ENCODE measurements at regions not wholly inside any gene's neighbourhood (a gene's known extent, or its start where the extent isn't known, plus 50 kb on each side); places are given as distances from the start of the nearest gene placed in this dataset.
"Not testable (repeated sequence)": the region's sequence is repeated elsewhere in the genome, so short reads cannot be mapped to it uniquely, and the experiment has no call there.

DNA sequence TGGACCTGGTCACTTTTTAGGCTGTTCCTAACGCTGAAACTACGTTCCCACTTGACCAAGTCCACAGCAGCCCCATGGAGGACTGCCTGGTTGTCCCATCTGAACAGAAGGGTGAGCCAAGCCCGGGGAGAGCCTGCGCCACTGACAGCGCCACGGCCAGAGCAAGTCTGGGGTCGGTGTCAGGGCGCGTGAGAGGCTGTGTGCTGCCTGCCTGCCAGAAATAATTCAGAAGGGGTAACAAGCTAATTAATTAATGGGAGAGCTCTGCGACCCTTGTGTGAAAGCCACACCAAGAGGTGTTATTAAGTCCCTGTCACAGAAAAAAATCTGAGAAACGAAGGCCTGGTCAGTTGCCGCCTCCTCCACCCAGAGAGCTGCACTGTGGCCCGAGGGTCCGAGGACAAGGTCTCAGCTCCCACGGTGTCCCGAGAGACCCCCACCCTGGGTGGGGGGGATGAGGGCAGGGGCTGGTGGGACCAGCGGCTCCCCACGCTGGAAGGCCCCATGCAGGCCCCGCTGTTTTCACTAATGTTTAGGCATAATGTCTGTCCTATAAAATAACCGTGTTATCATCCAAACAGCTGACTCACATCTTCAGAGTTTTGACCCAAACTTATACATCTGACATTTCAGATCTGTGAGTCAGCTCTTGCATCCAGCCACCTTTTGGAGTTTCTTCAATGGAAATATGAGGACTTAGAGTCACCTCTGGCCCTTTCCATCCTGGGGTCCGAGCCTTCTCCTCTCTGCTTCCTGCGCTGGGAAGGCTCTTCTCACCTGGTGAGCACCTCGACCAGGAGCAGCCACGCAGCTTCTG is 58.5 kb downstream of the DLL1 start:
- no peak for DNase-seq

DNA sequence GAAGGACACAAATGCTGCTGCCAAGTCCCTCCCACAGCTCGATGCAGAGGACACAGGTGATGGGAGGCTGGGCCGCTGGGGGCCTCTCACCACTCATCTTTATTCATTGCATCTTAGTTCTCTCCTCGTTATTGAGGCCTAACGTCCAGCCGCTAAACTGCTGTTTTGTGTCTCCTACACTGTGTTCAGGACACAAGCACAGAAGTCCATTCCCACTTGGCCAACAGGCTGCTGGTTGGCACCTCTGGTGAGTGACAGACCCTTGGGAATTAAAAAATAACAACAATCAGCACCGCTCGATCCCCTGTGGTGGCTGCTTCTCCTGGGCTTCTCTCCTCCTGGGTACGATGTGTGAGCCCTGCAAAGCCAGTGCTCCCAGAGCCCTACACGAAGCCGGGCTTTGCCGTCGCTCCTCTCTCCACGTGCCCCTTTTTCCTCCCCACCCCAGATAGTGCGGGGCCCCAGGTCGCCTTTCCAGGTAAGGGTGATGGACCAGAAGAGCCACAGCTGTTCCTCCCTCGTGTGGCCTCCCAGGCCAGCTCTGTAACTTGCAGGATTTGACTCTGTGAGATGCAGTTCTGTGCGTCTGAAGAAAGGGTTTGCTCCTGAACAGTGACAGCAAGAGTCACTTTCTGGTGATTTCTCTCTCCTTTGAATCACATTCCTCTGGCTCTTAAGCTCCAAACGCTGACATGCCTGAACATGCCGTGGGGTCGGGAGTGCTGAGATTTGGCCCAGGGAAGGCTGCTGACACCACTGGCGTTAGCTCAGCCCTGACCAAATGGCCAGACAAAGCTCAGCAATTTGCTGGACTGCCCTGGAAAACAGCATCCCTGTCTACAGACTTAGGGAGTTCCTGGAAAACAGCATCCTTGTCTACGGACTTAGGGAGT is 59.3 kb downstream of the DLL1 start:
- no peak for DNase-seq

DNA sequence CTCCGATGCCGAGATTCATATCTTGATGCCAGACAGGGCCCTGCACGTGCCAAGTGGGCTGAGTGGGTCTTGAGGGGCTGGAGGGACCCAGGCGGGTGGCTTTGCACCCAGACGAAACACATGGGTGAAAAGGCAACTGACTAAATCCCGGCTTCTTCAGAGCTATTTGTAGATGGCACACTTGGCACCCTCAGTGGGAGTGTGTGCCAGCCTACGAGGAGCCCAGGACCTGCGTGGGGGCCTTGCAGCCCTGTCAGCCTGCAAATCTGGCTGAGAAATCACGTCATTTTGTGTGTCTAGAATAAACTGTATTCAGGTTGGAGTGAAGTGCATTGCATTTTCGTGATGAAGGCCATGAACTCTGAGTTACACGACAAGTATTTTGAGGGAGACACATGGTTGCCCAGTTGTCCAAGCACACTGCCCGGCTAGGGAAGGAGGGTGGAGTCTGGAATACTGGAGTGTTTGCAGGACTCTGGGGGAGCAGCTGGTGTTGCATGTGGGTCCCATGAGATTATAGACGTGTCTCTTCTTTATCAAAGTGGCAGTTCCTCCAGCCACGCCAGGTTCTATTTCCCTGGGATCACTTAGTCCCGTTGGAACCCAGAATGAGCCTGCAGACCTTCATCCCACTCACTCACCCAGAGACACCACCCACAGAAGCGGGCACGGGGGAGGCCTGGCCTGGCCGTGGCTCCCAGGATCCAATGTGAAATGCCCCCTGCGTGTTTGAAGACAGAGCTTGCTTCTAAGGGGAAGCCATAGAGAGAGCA is 60.2 kb downstream of the DLL1 start:
- no peak for DNase-seq

DNA sequence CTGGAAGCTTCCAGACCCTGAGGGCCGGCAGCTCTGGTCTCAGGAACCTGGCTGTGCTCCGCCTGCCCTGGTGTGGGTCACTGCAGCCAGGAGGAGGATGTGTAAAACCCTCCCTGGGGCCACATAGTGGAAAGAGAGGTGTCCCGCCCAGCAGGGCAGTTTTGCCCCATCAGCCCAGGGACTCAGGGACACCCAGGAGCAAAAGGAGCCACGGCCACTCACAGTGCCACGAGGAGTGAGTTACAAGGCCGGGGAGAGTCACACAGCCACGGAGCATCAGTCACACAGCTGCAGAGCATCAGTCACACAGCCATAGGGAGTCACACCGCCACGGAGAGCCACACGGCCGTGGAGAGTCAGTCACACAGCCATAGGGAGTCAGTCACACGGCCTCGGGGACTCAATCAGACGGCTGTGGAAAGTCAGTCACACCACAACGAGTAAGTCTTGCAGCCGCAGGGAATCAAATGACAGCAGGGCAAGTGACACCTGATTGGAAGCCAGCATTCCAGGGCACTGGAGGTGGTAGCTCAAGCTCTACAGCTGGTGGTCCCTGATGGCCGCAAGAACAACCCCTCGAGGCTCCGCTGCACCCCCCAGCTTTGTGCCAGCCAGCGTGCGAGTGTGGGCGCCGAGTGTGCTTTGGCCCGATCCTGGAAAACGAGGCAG is 60.9 kb downstream of the DLL1 start:
- DNase-seq: no peak

DNA sequence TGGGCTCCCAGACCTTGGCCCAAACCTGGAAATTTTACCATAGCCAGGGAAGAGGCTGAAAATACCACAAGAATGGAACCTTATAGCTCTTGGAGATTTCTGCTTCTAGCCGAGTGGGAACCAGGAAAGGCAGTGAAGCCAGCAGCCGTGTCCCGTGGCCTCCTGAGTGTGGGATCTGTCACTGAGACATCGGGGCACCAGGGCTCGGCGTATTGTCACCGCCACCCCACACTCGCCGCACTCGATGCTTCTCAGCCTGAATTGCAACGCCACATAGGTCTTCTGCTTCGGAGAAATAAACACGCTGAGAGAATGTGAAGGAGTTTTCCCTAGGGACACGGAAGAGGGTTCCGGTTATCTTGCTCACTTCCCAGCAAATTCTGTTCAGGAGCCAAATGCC is 61.5 kb downstream of the DLL1 start:
- no peak for DNase-seq

DNA sequence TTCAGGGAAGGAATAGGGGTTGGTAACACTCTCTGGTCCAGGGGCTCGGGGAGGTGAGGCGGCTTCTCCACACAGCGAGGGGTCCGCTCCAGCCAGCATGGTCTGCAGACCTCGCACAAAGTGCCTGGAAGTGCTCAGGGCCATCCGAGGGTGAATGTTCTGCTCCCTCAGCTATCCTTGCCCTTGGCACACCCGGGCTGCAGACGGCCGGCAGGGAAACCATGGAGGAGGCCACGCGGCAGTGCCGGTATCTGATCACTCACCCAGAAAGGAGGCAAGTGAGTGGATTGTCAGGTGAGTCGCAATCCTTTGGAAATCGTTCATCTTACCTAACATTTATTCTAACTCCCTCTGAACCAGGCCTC is 62.0 kb downstream of the DLL1 start:
- no peak for DNase-seq

DNA sequence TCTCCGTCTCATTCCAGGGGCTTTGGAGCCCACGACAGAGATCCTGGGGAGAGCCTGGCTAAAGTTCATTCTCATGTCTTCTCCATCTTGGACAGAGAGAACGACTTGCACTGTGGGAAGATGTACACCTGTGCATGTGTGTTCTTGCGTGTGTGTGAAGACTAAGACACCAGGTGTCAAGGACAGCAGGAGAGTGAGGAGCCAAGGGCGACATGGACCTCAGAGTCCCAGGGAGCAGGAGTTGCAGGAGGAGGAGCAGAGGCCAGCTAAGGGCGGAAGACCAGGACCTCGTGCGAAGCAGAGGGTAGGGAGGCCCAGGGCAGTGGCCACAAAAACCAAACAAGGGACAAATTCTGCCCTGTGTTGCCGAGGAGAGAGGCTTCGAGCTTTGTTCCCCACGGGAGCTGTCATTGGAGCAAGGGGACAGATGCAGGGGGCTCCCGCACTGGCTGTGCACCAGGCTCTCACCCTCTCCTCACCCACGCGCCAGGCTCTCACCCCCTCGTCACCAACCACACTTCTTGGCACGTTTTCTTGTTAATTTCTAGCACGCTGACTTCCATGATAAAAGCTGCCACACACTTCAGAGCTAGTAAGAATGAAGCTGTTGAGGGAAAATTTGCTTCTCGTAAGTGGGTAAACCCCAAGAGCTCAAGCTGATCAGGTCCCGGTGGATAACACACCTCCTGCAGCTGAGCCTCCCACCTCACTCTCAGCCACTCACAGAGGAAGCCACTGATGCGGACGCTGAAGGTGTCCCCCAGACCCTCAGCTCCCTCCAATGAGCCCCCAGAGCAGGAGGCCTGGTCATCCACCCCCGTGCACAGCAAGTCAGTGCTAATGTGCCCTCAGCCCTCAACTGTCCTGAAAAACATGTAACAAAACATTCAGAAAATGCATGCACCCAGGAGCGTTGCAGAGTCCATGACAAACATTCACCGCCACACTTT is 62.6 kb downstream of the DLL1 start:
- DNase-seq: no peak

DNA sequence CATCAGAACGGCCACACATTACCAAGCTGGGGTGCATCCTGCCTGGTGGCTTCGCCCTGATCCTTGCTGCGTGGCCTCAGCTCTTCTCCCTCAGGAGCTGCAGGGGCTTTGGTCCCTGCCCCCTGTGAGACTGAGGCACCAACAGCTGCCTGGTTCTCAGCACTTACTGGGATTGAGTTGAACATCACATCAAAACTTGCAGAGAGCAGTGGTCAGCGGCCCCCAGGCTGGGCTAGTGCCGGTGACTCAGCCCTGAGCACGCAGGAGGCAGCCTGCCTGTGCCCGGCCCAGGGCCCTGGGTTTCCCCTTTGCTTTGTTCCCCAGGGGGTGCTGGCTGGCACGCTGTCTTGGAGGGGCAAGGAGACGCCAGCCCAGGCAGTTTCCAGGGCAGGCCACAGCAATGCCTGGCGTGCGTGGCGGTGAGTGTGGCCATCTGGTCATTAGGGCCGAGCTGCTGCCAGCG is 63.3 kb downstream of the DLL1 start:
- no peak for DNase-seq

DNA sequence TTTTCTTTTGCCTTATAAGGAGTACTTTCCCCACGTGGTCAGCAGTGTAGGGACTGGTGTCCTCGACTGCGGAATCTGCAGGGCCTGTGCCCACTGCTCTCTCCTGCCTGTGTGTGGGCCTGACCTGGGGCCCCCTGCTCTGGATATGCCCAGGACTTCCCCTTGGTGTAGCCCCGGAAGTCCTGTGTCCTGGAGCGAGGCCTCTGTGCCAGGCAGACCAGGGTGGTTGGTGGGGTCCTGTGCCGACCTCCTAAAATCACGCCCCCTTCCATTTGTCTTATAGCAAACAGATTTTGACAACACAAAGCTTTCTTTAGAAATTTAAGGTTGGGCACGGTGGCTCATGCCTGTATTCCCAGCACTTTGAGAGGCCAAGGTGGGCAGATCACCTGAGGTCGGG is 64.2 kb downstream of the DLL1 start:
- DNase-seq: no peak

DNA sequence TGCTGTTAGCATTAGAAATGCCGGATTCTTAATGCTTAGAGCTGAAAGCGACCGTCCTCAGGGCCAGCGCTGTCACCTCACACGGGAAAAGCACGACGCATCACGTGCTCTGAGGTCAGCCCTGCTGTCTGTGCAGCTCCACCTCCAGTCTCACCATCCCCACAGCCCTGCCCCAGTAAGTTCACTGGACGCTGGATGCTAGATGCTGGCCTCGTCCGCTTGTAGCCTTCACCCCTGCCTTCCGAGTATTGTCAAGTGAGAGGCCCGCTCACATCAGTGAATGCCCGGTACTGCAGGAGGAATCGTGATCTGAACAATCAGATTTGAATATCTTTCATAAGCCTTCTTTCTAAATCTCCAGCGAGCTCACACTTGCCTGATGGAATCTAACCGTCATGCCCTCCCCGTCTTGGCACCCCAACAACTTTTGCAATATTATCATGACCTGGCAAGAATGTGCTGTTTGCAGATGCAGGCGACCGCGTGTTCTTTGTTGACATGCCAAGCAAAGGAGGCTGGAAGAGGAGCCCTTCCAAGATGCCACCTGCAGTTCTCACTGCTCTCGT is 64.9 kb downstream of the DLL1 start:
- no peak for DNase-seq

DNA sequence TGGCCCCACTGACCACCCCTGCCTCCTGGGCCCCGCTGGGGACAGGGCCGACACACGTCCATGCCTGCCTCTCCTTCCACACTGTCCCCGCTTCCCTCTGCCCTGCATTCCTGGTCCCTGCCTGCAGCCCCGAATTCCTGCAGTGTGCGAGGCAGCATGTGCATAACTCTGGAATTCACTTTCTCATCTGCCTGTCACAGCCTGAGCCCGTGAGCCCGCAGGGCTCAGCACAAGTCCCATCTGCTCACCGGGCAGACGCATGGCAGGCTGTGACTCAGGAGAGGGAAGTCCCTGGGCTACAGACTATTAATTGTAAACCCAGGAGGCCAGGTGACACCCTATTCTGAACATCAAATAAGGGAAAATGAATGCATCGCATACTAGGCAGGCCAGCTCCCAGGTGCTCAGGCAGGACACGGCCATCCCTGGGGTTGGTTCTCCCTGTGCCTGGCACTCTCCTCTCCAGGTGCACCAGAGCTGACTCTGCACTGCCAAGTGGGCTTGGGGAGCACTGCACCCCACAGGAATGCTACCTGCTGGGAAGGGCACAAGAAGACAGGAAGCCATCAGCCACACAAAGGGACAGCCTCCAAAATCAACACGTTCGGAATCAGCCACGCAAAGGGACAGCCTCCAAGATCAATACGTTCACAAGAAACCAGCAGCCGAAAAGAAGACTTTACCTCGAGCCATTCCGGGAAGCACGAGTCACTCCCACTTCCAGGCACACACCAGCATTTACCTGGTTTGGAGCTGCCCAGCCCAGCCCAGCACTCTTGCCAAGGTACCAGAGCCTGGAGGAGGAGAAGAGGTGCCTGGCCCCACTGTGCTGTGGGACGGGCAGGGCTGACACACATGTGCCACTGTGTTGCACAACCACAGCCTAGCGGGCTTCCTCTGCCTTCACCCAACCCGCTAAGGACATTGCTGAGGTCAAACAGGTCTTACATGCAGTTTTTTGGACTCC is 65.9 kb downstream of the DLL1 start:
- DNase-seq: no peak

DNA sequence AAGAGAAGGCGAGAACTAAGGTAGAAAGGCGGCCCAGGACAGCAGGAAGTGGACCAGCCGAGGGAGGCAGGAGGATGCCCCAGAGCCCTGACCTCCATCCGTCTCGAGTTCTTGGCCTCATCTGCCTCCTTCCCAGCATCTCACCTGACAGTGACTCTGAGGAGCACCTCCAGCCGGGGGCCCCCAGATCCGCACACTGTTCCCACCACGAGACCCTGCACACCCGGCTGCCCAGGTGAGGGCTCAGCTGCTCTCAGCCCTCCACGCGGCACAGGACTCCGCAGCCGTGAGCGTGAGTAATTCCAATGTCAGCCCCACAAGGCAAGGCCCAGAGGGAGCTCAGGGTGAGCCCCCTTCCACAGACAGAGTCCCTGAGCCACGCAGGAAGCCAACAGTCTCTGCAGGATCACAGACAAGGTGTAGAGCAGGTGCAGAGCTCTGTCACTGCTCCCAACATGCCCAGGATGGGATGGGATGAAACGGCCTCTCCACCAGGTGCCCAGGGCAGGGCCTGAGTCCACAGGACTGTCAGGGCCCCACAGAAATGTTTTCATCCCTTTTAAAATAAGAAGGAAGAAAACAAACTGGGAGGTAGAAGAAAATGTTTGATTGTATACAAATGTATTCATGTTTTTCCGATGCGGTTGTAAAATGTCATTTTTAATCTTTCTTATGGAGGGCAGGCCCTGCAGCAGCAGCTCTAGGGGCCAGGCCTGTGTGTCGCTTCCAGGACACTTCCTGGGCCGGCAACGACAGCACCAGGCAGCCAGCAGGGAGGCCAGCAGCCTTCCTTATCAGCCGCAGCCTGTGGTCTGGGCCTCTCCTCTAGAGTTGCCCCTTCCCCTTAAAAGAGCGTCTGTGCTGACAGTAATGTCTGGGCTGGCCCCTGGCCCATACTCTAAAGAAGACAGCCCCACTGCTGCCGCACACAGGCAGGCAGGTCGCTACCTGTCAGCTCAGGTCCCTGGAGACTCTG is 66.9 kb downstream of the DLL1 start:
- no peak for DNase-seq

DNA sequence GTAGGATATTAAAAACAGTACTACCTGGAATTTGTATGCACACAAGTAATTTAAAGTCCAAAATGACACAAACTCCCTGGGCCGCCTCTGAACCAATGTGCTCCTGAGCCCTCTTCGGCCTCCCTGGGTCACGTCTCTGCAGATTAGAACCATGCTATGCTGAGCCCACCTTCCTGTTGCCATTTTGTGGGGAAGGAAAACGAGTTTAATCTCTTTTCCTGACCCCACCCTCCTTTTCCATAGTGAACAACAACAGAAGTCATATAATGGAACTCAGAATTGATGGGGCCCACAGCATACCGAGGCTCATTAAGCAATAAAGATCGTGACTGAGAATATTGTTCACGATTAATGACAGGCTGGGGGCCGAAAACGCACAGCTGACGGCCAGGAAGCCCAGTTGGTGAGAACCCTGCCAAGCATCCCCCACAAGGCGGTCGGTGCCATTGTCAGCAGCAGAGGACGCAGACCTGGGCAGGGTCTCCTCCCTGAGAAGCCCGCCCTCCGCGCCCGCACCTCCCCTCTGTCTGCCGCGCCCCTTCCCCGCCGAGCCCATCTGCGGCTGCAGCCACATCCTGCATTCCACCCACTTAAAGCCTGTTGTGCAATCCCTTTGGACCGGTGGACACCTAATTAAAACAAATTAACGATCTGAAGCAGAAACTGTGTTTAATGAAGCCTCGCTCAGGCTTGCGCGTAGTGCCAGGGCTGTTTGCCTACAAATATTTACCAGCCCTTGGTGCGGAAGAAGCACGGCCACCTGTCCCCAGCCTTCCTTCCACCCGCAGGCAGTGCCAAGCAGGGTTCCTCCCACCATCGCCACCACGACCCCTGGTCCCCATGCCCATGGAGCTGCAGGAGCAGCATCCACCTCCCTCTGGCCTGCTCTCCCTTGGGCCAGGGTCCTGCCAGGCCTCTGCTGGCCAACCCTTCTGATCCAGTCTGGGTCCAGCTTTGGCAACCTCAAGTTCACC is 68.1 kb downstream of the DLL1 start:
- no peak for DNase-seq

DNA sequence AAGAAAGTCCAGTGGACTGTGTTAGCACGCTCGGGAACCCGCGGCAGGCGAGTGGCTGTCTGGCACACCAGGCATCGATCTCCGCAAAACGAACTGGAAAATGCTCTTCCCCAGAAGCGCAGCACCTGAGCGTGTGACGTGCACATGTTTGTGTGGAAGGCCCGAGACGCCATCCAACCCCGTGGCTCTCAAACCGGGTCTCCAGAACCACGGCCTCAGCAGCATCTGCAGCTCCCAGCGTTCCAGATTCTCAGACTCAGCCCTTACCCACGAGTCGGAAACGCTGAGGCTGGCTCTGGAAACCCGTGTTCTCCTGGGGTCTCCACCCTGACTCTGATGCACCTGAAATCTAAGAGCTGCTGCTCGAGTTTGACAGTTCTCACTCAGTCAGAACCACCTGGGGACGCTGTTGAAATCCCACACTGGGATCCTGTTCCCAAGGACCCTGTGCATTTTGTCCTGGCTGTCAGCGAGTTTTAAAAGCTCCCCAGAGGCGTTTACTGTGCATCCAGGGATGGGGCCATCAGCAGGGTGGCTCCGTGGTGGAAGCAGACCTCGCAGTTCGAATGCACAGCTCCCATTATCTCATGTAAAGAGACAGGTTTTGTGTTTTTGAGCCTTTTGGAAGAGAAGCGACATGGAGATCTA is 69.0 kb downstream of the DLL1 start:
- no peak for DNase-seq

DNA sequence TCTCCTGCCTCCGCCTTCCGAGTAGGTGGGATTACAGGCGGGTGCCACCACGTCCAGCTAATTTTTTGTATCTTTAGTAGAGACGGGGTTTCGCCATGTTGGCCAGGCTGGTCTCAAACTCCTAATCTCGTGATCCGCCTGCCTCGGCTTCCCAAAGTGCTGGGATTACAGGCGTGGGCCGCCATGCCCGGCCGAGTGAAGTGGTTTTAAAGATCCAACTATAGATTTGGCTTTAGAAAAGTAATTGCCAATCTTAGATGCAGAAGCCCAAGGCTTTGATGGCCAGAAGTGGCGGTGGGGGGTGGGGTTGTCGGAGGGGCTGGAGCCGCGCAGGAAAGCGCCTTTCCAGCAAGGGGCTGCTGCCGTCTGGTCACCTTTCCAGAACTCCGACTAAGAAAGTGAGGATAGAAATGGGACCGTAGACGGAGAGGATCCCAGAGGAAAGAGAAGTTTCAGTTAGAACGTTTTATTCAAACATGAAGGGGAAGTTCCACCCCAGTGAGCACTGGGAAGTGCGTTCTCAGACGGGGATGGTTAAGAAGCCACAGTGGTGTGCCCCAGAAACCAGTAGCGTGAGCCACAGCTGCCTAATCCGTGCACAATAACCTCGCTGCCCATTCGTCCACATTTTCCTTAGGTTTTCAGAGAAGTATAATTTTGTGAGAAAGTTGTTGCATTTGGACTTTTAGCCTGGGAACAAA is 69.7 kb downstream of the DLL1 start:
- DNase-seq: peak in 1 of 5 experiments; percentile 16

DNA sequence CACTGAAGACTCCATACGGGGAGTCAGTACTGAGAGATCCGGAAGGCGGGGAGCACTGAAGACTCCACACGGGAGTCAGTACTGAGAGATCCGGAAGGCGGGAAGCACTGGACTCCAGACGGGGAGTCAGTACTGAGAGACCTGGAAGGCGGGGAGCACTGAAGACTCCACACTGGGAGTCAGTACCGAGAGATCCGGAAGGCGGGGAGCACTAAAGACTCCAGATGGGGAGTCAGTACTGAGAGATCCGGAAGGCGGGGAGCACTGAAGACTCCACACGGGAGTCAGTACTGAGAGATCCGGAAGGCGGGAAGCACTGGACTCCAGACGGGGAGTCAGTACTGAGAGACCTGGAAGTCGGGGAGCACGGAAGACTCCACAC is 77.2 kb downstream of the DLL1 start:
- not testable (repeated sequence) for DNase-seq
